Esophagus squamous epithelium (tissue), 4 donors: ENCODE measurements at regions not wholly inside any gene's neighbourhood (a gene's known extent, or its start where the extent isn't known, plus 50 kb on each side); places are given as distances from the start of the nearest gene placed in this dataset.

Source experiments
- POLR2A ChIP-seq, 4 donors: fragments of 450-650 bp; IDR thresholded peaks; one replicate each; pipeline ENCODE4 v1.6.1; 2017; ENCODE audit warnings: antibody characterized with exemption in 4 of 4, mild to moderate bottlenecking in 4 of 4, moderate library complexity in 3 of 4
- TF ChIP-seq, protein P1 (sequence below), 6 experiments: fragments of 450-650 bp in 4 of 6; fragments of 200-600 bp in 2 of 6; sonication (generic) in 2 of 6; IDR thresholded peaks; one replicate each; pipeline ENCODE4 v1.5.1; 2016 to 2019; ENCODE audit warnings: antibody characterized with exemption in 6 of 6, mild to moderate bottlenecking in 4 of 6, moderate library complexity in 4 of 6

DNA sequence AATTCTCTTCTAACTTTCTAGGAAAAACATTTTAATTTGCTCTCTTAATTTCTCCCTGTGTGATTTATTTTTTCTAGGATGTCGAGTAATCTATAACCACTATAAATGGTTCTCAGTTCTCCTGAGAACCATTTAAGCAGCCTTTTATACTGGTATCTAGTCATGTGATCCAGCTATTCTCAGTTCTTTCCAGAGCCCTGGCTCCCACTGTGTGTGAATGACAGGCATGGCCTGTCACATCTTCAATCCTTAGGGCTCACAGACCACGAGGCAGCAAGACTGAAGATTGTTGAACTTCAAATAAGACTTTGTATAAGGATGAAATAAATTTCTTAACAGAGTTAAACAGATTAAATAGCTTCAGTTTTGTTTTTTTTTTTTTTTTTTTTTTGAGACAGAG, 219.4 kb downstream of the HNMT start:
- TF ChIP-seq, protein P1, sequence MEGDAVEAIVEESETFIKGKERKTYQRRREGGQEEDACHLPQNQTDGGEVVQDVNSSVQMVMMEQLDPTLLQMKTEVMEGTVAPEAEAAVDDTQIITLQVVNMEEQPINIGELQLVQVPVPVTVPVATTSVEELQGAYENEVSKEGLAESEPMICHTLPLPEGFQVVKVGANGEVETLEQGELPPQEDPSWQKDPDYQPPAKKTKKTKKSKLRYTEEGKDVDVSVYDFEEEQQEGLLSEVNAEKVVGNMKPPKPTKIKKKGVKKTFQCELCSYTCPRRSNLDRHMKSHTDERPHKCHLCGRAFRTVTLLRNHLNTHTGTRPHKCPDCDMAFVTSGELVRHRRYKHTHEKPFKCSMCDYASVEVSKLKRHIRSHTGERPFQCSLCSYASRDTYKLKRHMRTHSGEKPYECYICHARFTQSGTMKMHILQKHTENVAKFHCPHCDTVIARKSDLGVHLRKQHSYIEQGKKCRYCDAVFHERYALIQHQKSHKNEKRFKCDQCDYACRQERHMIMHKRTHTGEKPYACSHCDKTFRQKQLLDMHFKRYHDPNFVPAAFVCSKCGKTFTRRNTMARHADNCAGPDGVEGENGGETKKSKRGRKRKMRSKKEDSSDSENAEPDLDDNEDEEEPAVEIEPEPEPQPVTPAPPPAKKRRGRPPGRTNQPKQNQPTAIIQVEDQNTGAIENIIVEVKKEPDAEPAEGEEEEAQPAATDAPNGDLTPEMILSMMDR (IDR thresholded peaks at IDR 0.05) = no peak
- TF ChIP-seq POLR2A (IDR thresholded peaks at IDR 0.05) = no peak
